CD14-positive monocyte (primary cell): ENCODE measurements at regions not wholly inside any gene's neighbourhood (a gene's known extent, or its start where the extent isn't known, plus 50 kb on each side); places are given as distances from the start of the nearest gene placed in this dataset.

ENCODE experiments used
- DNase-seq, 3 donors: peaks; one replicate each; pipeline ENCODE4 v3.0.0-alpha.2; 2011 to 2022
- H2AFZ ChIP-seq: 2 replicates; pipeline ENCODE4 v1.6.0; 2012; ENCODE audit warnings: mild to moderate bottlenecking, low read depth, low read length, inconsistent platforms; ENCODE audit not compliant: insufficient read depth, poor library complexity, severe bottlenecking
- H3K27ac ChIP-seq, 2 donors: 1 replicate in 1 of 2; 2 replicates in 1 of 2; pipeline ENCODE4 v1.5.1; 2012 to 2013; ENCODE audit warnings: low read length in 2 of 2, control low read depth in 1 of 2, inconsistent platforms in 1 of 2, low read depth in 1 of 2, mild to moderate bottlenecking in 1 of 2
- H3K27me3 ChIP-seq, 2 donors: one replicate each; pipeline versions ENCODE4 v1.6.0 to v1.6.1; 2011 to 2013; ENCODE audit warnings: low read length in 2 of 2; ENCODE audit not compliant: control insufficient read depth in 2 of 2, insufficient read depth in 2 of 2
- H3K36me3 ChIP-seq, 2 donors: replicated peaks in 1 of 2; 1 replicate in 1 of 2; 2 replicates in 1 of 2; pipeline versions ENCODE4 v1.5.1 to v1.6.1; 2012 to 2013; ENCODE audit warnings: low read length in 2 of 2, control low read depth in 1 of 2, inconsistent platforms in 1 of 2, mild to moderate bottlenecking in 1 of 2; ENCODE audit not compliant: insufficient read depth in 2 of 2, control insufficient read depth in 1 of 2
- H3K4me1 ChIP-seq, 2 donors: 1 replicate in 1 of 2; 2 replicates in 1 of 2; pipeline versions ENCODE4 v1.5.1 to v1.6.1; 2012 to 2013; ENCODE audit warnings: low read length in 2 of 2, control low read depth in 1 of 2, inconsistent platforms in 1 of 2, mild to moderate bottlenecking in 1 of 2, moderate library complexity in 1 of 2; ENCODE audit not compliant: insufficient read depth in 2 of 2, control insufficient read depth in 1 of 2
- H3K4me2 ChIP-seq: replicated peaks from 2 replicates; pipeline ENCODE3; 2012; ENCODE audit warnings: low read length, moderate library complexity, mild to moderate bottlenecking; ENCODE audit not compliant: poor library complexity, severe bottlenecking; ENCODE audit errors: extremely low read depth
- H3K4me3 ChIP-seq, 3 experiments: fragments of 200-600 bp in 1 of 3; sonication (generic) in 1 of 3; replicated peaks in 1 of 3; 1 replicate in 2 of 3; 2 replicates in 1 of 3; pipeline ENCODE4 v1.5.1; 2011 to 2013; ENCODE audit warnings: low read length in 3 of 3, mild to moderate bottlenecking in 3 of 3, control low read depth in 2 of 3, low read depth in 2 of 3, inconsistent platforms in 1 of 3, moderate library complexity in 1 of 3
- H3K79me2 ChIP-seq: 2 replicates; pipeline ENCODE4 v1.6.0; 2012; ENCODE audit warnings: mild to moderate bottlenecking, control low read depth, inconsistent platforms, low read length, moderate library complexity; ENCODE audit not compliant: insufficient read depth
- H3K9ac ChIP-seq: 2 replicates; pipeline ENCODE4 v1.6.0; 2017; ENCODE audit warnings: low read length, mild to moderate bottlenecking; ENCODE audit not compliant: insufficient read depth, poor library complexity, severe bottlenecking
- H3K9me3 ChIP-seq, 2 donors: replicated peaks in 1 of 2; 1 replicate in 1 of 2; 2 replicates in 1 of 2; pipeline versions ENCODE4 v1.5.1 to v1.6.1; 2012 to 2013; ENCODE audit warnings: low read length in 2 of 2, control low read depth in 1 of 2; ENCODE audit not compliant: control insufficient read depth in 1 of 2, insufficient read depth in 1 of 2
- H4K20me1 ChIP-seq: 2 replicates; pipeline ENCODE4 v1.6.0; 2012; ENCODE audit warnings: mild to moderate bottlenecking, low read length, control low read depth, moderate library complexity; ENCODE audit not compliant: insufficient read depth
- H3K27ac Mint-ChIP-seq, 7 donors: one replicate each; pipeline ENCODE4 v1.8.0; 2020; ENCODE audit warnings: mild to moderate bottlenecking in 7 of 7, mixed read lengths in 7 of 7, moderate library complexity in 6 of 7, inconsistent platforms in 2 of 7
- H3K27me3 Mint-ChIP-seq, 3 donors: one replicate each; pipeline ENCODE4 v1.8.0; 2021 to 2022; ENCODE audit warnings: low read depth in 3 of 3, mild to moderate bottlenecking in 3 of 3, mixed read lengths in 3 of 3, moderate library complexity in 3 of 3, inconsistent platforms in 1 of 3
- H3K36me3 Mint-ChIP-seq, 2 donors: one replicate each; pipeline ENCODE4 v1.8.0; 2020; ENCODE audit warnings: mixed read lengths in 2 of 2, inconsistent platforms in 1 of 2, mild to moderate bottlenecking in 1 of 2
- H3K4me1 Mint-ChIP-seq: one replicate; pipeline ENCODE4 v1.8.0; 2020; ENCODE audit warnings: mild to moderate bottlenecking, mixed read lengths
- H3K4me3 Mint-ChIP-seq, 2 donors: one replicate each; pipeline ENCODE4 v1.8.0; 2020; ENCODE audit warnings: mild to moderate bottlenecking in 2 of 2, mixed read lengths in 2 of 2, moderate library complexity in 1 of 2
- H3K9me3 Mint-ChIP-seq, 7 donors: one replicate each; pipeline ENCODE4 v1.8.0; 2020 to 2022; ENCODE audit warnings: mixed read lengths in 7 of 7, mild to moderate bottlenecking in 6 of 7, moderate library complexity in 6 of 7, inconsistent platforms in 2 of 7
- WGBS: methylation state at CpG from one replicate; pipeline ENCODE4 v1.1.5; 2013; ENCODE audit warnings: missing lambda C conversion rate; ENCODE audit not compliant: insufficient coverage; 5-methylcytosine and 5-hydroxymethylcytosine counted together
- intact Hi-C, 2 donors: fragments of 100-400 bp; cut with micrococcal nuclease; formaldehyde crosslinking; loops; one replicate each; pipeline versions ENCODE4 v1.15.0 to v1.15.1; 2023
- TF ChIP-seq, protein P1 (sequence below): fragments of 200-600 bp; IDR thresholded peaks from one replicate; pipeline ENCODE4 v1.8.0; 2022; ENCODE audit warnings: antibody characterized with exemption, mild to moderate bottlenecking

- Histone ChIP-seq H3K4me3 (no peak overlapping the region), H4K20me1 (no peaks in the 10 kb centered on the region), H3K36me3 (no peaks in the 10 kb centered on the region), H3K4me2 (no peak overlapping the region), H3K9me3 (no peaks in the 10 kb centered on the region), H3K4me1 (no peaks in the 10 kb centered on the region), H2AFZ (no peak overlapping the region), H3K9ac (no peak overlapping the region), H3K79me2 (no peaks in the 10 kb centered on the region), H3K27me3 (peaks cover 2 to 5% of the 10 kb centered on the region in 2 donors), H3K27ac (no peak overlapping the region)
- Mint-ChIP-seq H3K36me3 (no peaks in the 10 kb centered on the region), H3K4me3 (no peak overlapping the region), H3K9me3 (no peaks in the 10 kb centered on the region), H3K4me1 (no peaks in the 10 kb centered on the region), H3K27ac (no peak overlapping the region), H3K27me3 (no peaks in the 10 kb centered on the region)
- intact Hi-C loops: no loop called here
- TF ChIP-seq, protein P1, sequence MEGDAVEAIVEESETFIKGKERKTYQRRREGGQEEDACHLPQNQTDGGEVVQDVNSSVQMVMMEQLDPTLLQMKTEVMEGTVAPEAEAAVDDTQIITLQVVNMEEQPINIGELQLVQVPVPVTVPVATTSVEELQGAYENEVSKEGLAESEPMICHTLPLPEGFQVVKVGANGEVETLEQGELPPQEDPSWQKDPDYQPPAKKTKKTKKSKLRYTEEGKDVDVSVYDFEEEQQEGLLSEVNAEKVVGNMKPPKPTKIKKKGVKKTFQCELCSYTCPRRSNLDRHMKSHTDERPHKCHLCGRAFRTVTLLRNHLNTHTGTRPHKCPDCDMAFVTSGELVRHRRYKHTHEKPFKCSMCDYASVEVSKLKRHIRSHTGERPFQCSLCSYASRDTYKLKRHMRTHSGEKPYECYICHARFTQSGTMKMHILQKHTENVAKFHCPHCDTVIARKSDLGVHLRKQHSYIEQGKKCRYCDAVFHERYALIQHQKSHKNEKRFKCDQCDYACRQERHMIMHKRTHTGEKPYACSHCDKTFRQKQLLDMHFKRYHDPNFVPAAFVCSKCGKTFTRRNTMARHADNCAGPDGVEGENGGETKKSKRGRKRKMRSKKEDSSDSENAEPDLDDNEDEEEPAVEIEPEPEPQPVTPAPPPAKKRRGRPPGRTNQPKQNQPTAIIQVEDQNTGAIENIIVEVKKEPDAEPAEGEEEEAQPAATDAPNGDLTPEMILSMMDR: no peak
- DNase-seq: no peak
- WGBS: no CpG with 5 or more reads among the region's 1 CpG
Measured at GRCh38 chr4:146577111-146577510, 55.4 kb upstream of the SLC10A7 start.

- H3K9me3 ChIP-seq: no peaks in the 10 kb centered on the region
- intact Hi-C loops: no loop called here
- H3K4me1 ChIP-seq: peaks cover 16 to 19% of the 10 kb centered on the region in 2 donors
- H3K79me2 ChIP-seq: no peaks in the 10 kb centered on the region
- Mint-ChIP-seq H3K27ac (no peak overlapping the region), H3K9me3 (no peaks in the 10 kb centered on the region), H3K36me3 (no peaks in the 10 kb centered on the region), H3K27me3 (no peaks in the 10 kb centered on the region), H3K4me3 (no peak overlapping the region), H3K4me1 (peaks cover 16% of the 10 kb centered on the region)
- H3K27ac ChIP-seq: no peak overlapping the region
- no peak for DNase-seq
- no peaks in the 10 kb centered on the region for H4K20me1 ChIP-seq
- H3K4me2 ChIP-seq: no peak overlapping the region
- H3K9ac ChIP-seq: no peak overlapping the region
- peaks cover 2 to 3% of the 10 kb centered on the region in 2 donors for H3K27me3 ChIP-seq
- H3K36me3 ChIP-seq: no peaks in the 10 kb centered on the region
- TF ChIP-seq, protein P1: no peak
- H3K4me3 ChIP-seq: no peak overlapping the region
- WGBS: 53% methylated on average over 2 of the region's 2 CpGs
- no peak overlapping the region for H2AFZ ChIP-seq
Measured at GRCh38 chr4:146582864-146583263, 55.8 kb upstream of the POU4F2 start.
